GM06990 (cell line): ENCODE measurements at regions not wholly inside any gene's neighbourhood (a gene's known extent, or its start where the extent isn't known, plus 50 kb on each side); places are given as distances from the start of the nearest gene placed in this dataset.
"Not testable (repeated sequence)": the region's sequence is repeated elsewhere in the genome, so short reads cannot be mapped to it uniquely, and the experiment has no call there.

ENCODE experiments used
- DNase-seq: peaks from one replicate; pipeline ENCODE4 v3.0.0-alpha.2; 2011; ENCODE audit not compliant: insufficient read length; ENCODE audit errors: extremely low read depth
- H3K27me3 ChIP-seq: replicated peaks from 2 replicates; pipeline ENCODE4 v1.6.0; 2011; ENCODE audit warnings: low read length; ENCODE audit not compliant: control insufficient read depth, insufficient read depth
- H3K36me3 ChIP-seq: 2 replicates; pipeline ENCODE4 v1.5.1; 2011; ENCODE audit warnings: low read length; ENCODE audit not compliant: control insufficient read depth, insufficient read depth
- H3K4me3 ChIP-seq: replicated peaks from 2 replicates; pipeline ENCODE4 v1.5.1; 2011; ENCODE audit warnings: low read depth, mild to moderate bottlenecking, control low read depth, low read length
- CTCF ChIP-seq: IDR thresholded peaks from 2 replicates; pipeline ENCODE4 v1.5.1; 2011; ENCODE audit warnings: low read length, control low read depth, mild to moderate bottlenecking, inconsistent platforms; ENCODE audit not compliant: insufficient read depth, poor library complexity, severe bottlenecking

GRCh38 chr6:141988954-141989705 lies 143.6 kb upstream of the GJE1 start:
- Histone ChIP-seq H3K36me3 (no peaks in the 10 kb centered on the region), H3K4me3 (no peak overlapping the region), H3K27me3 (no peaks in the 10 kb centered on the region)
- DNase-seq, result peak; percentile 7
- peak; percentile 73 for TF ChIP-seq CTCF

GRCh38 chr6:141988327-141988726 lies 144.4 kb upstream of the GJE1 start:
- Histone ChIP-seq H3K4me3 (no peak overlapping the region), H3K36me3 (no peaks in the 10 kb centered on the region), H3K27me3 (no peaks in the 10 kb centered on the region)
- no peak for TF ChIP-seq CTCF
- DNase-seq, result no peak

- Histone ChIP-seq H3K36me3 (no peaks in the 10 kb centered on the region), H3K4me3 (no peak overlapping the region), H3K27me3 (no peaks in the 10 kb centered on the region)
- DNase-seq, result no peak
- TF ChIP-seq CTCF, result no peak
Measured at GRCh38 chr6:141986457-141986856, 146.3 kb upstream of the GJE1 start.

GRCh38 chr6:141981190-141981589 lies 151.5 kb upstream of the GJE1 start:
- TF ChIP-seq CTCF, result no peak
- Histone ChIP-seq H3K27me3 (no peaks in the 10 kb centered on the region), H3K36me3 (no peaks in the 10 kb centered on the region), H3K4me3 (no peak overlapping the region)
- no peak for DNase-seq

- H3K36me3 ChIP-seq, result no peaks in the 10 kb centered on the region
- no peak for TF ChIP-seq CTCF
- no peak for DNase-seq
- H3K4me3 ChIP-seq, result no peak overlapping the region
- no peaks in the 10 kb centered on the region for H3K27me3 ChIP-seq
Measured at GRCh38 chr6:141977782-141978181, 154.9 kb upstream of the GJE1 start.

GRCh38 chr6:141976994-141977393 lies 155.7 kb upstream of the GJE1 start:
- no peaks in the 10 kb centered on the region for H3K27me3 ChIP-seq
- no peak for DNase-seq
- TF ChIP-seq CTCF, result no peak
- no peak overlapping the region for H3K4me3 ChIP-seq
- H3K36me3 ChIP-seq, result no peaks in the 10 kb centered on the region

- not testable (repeated sequence) for H3K4me3 ChIP-seq, H3K27me3 ChIP-seq, DNase-seq, H3K36me3 ChIP-seq
Measured at GRCh38 chr6:141969768-141970415, 162.8 kb upstream of the GJE1 start.
